Esophagus squamous epithelium (tissue), 5 donors: ENCODE measurements at regions not wholly inside any gene's neighbourhood (a gene's known extent, or its start where the extent isn't known, plus 50 kb on each side); places are given as distances from the start of the nearest gene placed in this dataset.
"Not testable (repeated sequence)": the region's sequence is repeated elsewhere in the genome, so short reads cannot be mapped to it uniquely, and the experiment has no call there.

Experiments used
- DNase-seq: peaks from one replicate; lab custom pipeline; 2025; lab: John Stamatoyannopoulos, UW
- H3K27ac ChIP-seq, 4 donors: fragments of 200-600 bp; sonication (generic); one replicate each; pipeline ENCODE4 v1.5.1; 2016 to 2019; ENCODE audit warnings: mild to moderate bottlenecking in 1 of 4
- H3K27me3 ChIP-seq, 4 donors: fragments of 200-600 bp; sonication (generic); 1 replicate in 3 of 4; 2 replicates in 1 of 4; pipeline versions ENCODE4 v1.5.1 to v1.6.0; 2017 to 2021; ENCODE audit warnings: antibody characterized with exemption in 1 of 4
- H3K36me3 ChIP-seq, 3 donors: fragments of 200-600 bp; sonication (generic); one replicate each; pipeline ENCODE4 v1.5.1; 2016 to 2019
- H3K4me1 ChIP-seq, 3 donors: fragments of 200-600 bp; sonication (generic); one replicate each; pipeline ENCODE4 v1.5.1; 2017 to 2019
- H3K4me3 ChIP-seq, 4 donors: fragments of 200-600 bp; sonication (generic); 1 replicate in 3 of 4; 2 replicates in 1 of 4; pipeline ENCODE4 v1.5.1; 2016 to 2019; ENCODE audit warnings: mild to moderate bottlenecking in 2 of 4, moderate library complexity in 1 of 4
- H3K9me3 ChIP-seq, 3 donors: fragments of 200-600 bp; sonication (generic); one replicate each; pipeline ENCODE4 v1.5.1; 2016 to 2019
- CTCF ChIP-seq, 6 experiments: fragments of 450-650 bp in 4 of 6; fragments of 200-600 bp in 2 of 6; sonication (generic) in 2 of 6; IDR thresholded peaks; one replicate each; pipeline ENCODE4 v1.5.1; 2016 to 2019; ENCODE audit warnings: antibody characterized with exemption in 6 of 6, mild to moderate bottlenecking in 4 of 6, moderate library complexity in 4 of 6
- POLR2A ChIP-seq, 4 donors: fragments of 450-650 bp; IDR thresholded peaks; one replicate each; pipeline ENCODE4 v1.6.1; 2017; ENCODE audit warnings: antibody characterized with exemption in 4 of 4, mild to moderate bottlenecking in 4 of 4, moderate library complexity in 3 of 4
- WGBS, 2 donors: methylation state at CpG; one replicate each; pipeline ENCODE4 v1.1.5; 2018; 5-methylcytosine and 5-hydroxymethylcytosine counted together
- intact Hi-C: fragments of 100-400 bp; cut with DNase I; formaldehyde crosslinking; loops from one replicate; pipeline ENCODE4 v1.15.0; 2022
- donor health status: DM: yes; HTN: yes; CAD: no.

GRCh38 chr21:25531538-25532250 lies 75.6 kb downstream of the MRPL39 start:
- intact Hi-C loops, H3K36me3 ChIP-seq, H3K4me1 ChIP-seq, H3K9me3 ChIP-seq, H3K27ac ChIP-seq, DNase-seq, H3K4me3 ChIP-seq, H3K27me3 ChIP-seq: not testable (repeated sequence)
- 88 to 92% methylated on average over 12 of the region's 12 CpGs for WGBS, 2 donors

- no peak for DNase-seq
- H3K4me3 ChIP-seq = no peak overlapping the region
- no peak overlapping the region for H3K27ac ChIP-seq
- H3K36me3 ChIP-seq = no peaks in the 10 kb centered on the region
- TF ChIP-seq POLR2A (IDR thresholded peaks at IDR 0.05) = no peak
- no peaks in the 10 kb centered on the region for H3K9me3 ChIP-seq
- 47 to 52% methylated on average over 2 of the region's 2 CpGs for WGBS, 2 donors
- intact Hi-C loops = no loop called here
- H3K27me3 ChIP-seq = no peaks in the 10 kb centered on the region
- H3K4me1 ChIP-seq = no peaks in the 10 kb centered on the region
Observed at GRCh38 chr21:25528515-25528914, 78.8 kb downstream of the MRPL39 start.

- Histone ChIP-seq H3K27ac (no peak overlapping the region), H3K4me3 (no peak overlapping the region), H3K9me3 (no peaks in the 10 kb centered on the region), H3K36me3 (no peaks in the 10 kb centered on the region), H3K4me1 (no peaks in the 10 kb centered on the region), H3K27me3 (no peaks in the 10 kb centered on the region)
- WGBS, 2 donors = 63 to 67% methylated on average over 2 of the region's 3 CpGs
- DNase-seq = no peak
- TF ChIP-seq POLR2A (IDR thresholded peaks at IDR 0.05) (no peak), CTCF (IDR thresholded peaks at IDR 0.05) (no peak)
- intact Hi-C loops = no loop called here
Observed at GRCh38 chr21:25518491-25518911, 88.8 kb downstream of the MRPL39 start.

GRCh38 chr21:25515484-25516405 lies 91.5 kb downstream of the MRPL39 start:
- no peak overlapping the region for H3K27ac ChIP-seq
- no peak overlapping the region for H3K4me3 ChIP-seq
- 75 to 88% methylated on average over 2 to 3 of the region's 3 CpGs for WGBS, 2 donors
- intact Hi-C loops = no loop called here
- no peak for DNase-seq
- H3K27me3 ChIP-seq = no peaks in the 10 kb centered on the region
- no peaks in the 10 kb centered on the region for H3K36me3 ChIP-seq
- H3K4me1 ChIP-seq = no peaks in the 10 kb centered on the region
- H3K9me3 ChIP-seq = no peaks in the 10 kb centered on the region
- TF ChIP-seq POLR2A (IDR thresholded peaks at IDR 0.05) = no peak
- no peak for TF ChIP-seq CTCF (IDR thresholded peaks at IDR 0.05)

GRCh38 chr21:25513810-25514209 lies 93.5 kb downstream of the MRPL39 start:
- 71 to 85% methylated on average over 3 to 5 of the region's 5 CpGs for WGBS, 2 donors
- no peaks in the 10 kb centered on the region for H3K27me3 ChIP-seq
- H3K36me3 ChIP-seq = no peaks in the 10 kb centered on the region
- TF ChIP-seq CTCF (IDR thresholded peaks at IDR 0.05) (no peak), POLR2A (IDR thresholded peaks at IDR 0.05) (no peak)
- no peak for DNase-seq
- no peak overlapping the region for H3K4me3 ChIP-seq
- H3K27ac ChIP-seq = no peak overlapping the region
- intact Hi-C loops = no loop called here
- no peaks in the 10 kb centered on the region for H3K9me3 ChIP-seq
- no peaks in the 10 kb centered on the region for H3K4me1 ChIP-seq
